PC-9 (cell line): ENCODE measurements at regions not wholly inside any gene's neighbourhood (a gene's known extent, or its start where the extent isn't known, plus 50 kb on each side); places are given as distances from the start of the nearest gene placed in this dataset.

ENCODE experiments used
- BruUV-seq: library from RNA; stranded (reverse); fragments of 400-500 nt; replicated peaks from 2 replicates; lab custom pipeline; 2021; lab: Mats Ljungman, UMichigan
- CTCF ChIA-PET: fragments of 300-600 bp; sonication (Branson Sonifier 250); formaldehyde crosslinking; loops from one replicate; lab custom pipeline; 2022; ENCODE audit warnings: antibody characterized with exemption; lab: Charles Lee
- POLR2A ChIA-PET: fragments of 300-600 bp; sonication (Branson Sonifier 250); formaldehyde crosslinking; loops from one replicate; lab custom pipeline; 2022; ENCODE audit warnings: antibody characterized with exemption; ENCODE audit not compliant: unreplicated experiment; lab: Charles Lee
- DNase-seq, 2 experiments: peaks; one replicate each; pipeline versions ENCODE4 v3.0.0 to v3.0.0-alpha.2; 2015 to 2022; ENCODE audit warnings: mixed read lengths in 1 of 2
- H2AFZ ChIP-seq: fragments of 200-600 bp; sonication (generic); 2 replicates; pipeline ENCODE4 v1.8.1; 2017; ENCODE audit warnings: antibody characterized with exemption
- H3F3A ChIP-seq: fragments of 200-600 bp; sonication (generic); 2 replicates; pipeline ENCODE4 v1.8.1; 2017; ENCODE audit warnings: antibody characterized with exemption, mild to moderate bottlenecking, low read depth; ENCODE audit not compliant: insufficient read depth
- H3K27ac ChIP-seq: fragments of 200-600 bp; sonication (generic); 2 replicates; pipeline ENCODE4 v1.6.1; 2016; ENCODE audit warnings: mixed run types
- H3K27me3 ChIP-seq: fragments of 200-600 bp; sonication (generic); 2 replicates; pipeline ENCODE4 v1.6.1; 2016; ENCODE audit warnings: low read depth, mixed run types; ENCODE audit not compliant: insufficient read depth
- H3K36me3 ChIP-seq: fragments of 200-600 bp; sonication (generic); 2 replicates; pipeline ENCODE4 v1.6.1; 2016; ENCODE audit warnings: low read depth, mixed run types
- H3K4me1 ChIP-seq: fragments of 200-600 bp; sonication (generic); replicated peaks from 2 replicates; pipeline ENCODE4 v1.6.1; 2016; ENCODE audit warnings: mixed run types; ENCODE audit not compliant: insufficient read depth
- H3K4me2 ChIP-seq: fragments of 200-600 bp; sonication (generic); 2 replicates; pipeline ENCODE4 v1.6.1; 2017; ENCODE audit warnings: mixed run types
- H3K4me3 ChIP-seq: fragments of 200-600 bp; sonication (generic); 2 replicates; pipeline ENCODE4 v1.6.1; 2016; ENCODE audit warnings: mixed run types
- H3K79me2 ChIP-seq: fragments of 200-600 bp; sonication (generic); 2 replicates; pipeline ENCODE4 v1.6.1; 2017; ENCODE audit warnings: low read depth, mixed run types
- H3K9me2 ChIP-seq: fragments of 200-600 bp; sonication (generic); 2 replicates; pipeline ENCODE4 v1.8.1; 2017; ENCODE audit warnings: mild to moderate bottlenecking; ENCODE audit not compliant: insufficient read depth
- H3K9me3 ChIP-seq: fragments of 200-600 bp; sonication (generic); 2 replicates; pipeline ENCODE4 v1.8.1; 2016; ENCODE audit warnings: low read depth; ENCODE audit not compliant: insufficient read depth
- H4K20me1 ChIP-seq: fragments of 200-600 bp; sonication (generic); 2 replicates; pipeline ENCODE4 v1.8.1; 2017; ENCODE audit not compliant: insufficient read depth
- EZH2 ChIP-seq: fragments of 200-600 bp; sonication (generic); IDR thresholded peaks from 2 replicates; pipeline ENCODE4 v1.8.0; 2017; ENCODE audit warnings: antibody characterized with exemption, low read depth
- intact Hi-C: fragments of 100-400 bp; cut with micrococcal nuclease; formaldehyde crosslinking; loops from one replicate; pipeline ENCODE4 v1.10.0; 2022; ENCODE audit not compliant: unreplicated experiment
- TF ChIP-seq, protein P1 (sequence below): fragments of 200-600 bp; sonication (generic); conservative IDR thresholded peaks from 2 replicates; pipeline ENCODE4 v1.6.1; 2017; ENCODE audit warnings: mixed run types, antibody characterized with exemption, mild to moderate bottlenecking, moderate library complexity

DNA sequence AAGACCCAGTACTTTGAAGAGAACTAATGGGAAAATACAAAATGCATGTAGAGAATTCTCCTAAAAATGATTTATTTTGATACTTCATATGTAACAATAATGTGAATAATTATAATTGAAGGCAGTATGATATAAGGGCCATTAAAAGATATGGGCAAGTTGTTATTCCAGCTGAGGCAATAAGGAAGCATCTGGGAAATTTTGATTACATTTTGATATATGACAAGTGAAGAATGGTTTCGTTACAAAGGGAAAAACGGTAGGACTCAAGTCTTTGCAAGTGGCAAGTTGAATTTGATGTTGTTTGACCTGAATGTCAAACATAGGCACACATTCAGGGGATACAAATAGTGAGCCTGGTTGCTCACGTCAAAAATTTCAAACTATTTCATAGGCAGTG is 137.9 kb upstream of the TP63 start:
- H3K79me2 ChIP-seq, result no peaks in the 10 kb centered on the region
- POLR2A ChIA-PET, result no interaction called here
- BruUV-seq, result no TSS peak

DNA sequence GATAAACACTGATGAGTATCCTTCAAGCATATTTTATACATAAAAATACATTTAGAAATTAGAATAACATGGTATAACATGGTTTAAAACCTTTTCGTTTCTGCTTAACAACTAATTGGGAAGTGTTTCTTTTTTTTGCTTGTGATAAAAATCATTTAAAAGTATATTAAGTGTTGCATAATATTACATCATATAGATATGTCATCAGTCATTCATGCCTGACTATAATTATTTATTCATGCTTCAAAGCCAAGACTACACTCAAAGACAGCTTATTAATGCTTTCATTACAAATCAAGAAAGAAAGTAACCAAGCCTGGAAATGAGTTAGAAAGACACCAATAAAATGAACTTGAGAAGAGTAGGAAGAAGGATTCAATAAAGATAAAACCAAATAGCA is 136.6 kb upstream of the TP63 start:
- CTCF ChIA-PET, result no interaction called here
- H2AFZ ChIP-seq, result no peak overlapping the region
- no peaks in the 10 kb centered on the region for H3K27me3 ChIP-seq
- H3K27ac ChIP-seq, result no peak overlapping the region
- no peak overlapping the region for H3K4me2 ChIP-seq
- POLR2A ChIA-PET, result interaction anchor here (0.6 kb wide), 1 partner anchor 1435 kb away, joined by 3 read pairs; no protein-coding TSS in a partner anchor
- peaks cover 12% of the 10 kb centered on the region for H3K4me1 ChIP-seq
- DNase-seq, result no peak
- peaks cover 28% of the 10 kb centered on the region; the same call in 1 of the 2 replicates for H3K9me3 ChIP-seq
- H4K20me1 ChIP-seq, result no peaks in the 10 kb centered on the region
- no peak overlapping the region for H3K4me3 ChIP-seq
- H3K79me2 ChIP-seq, result no peaks in the 10 kb centered on the region
- no peaks in the 10 kb centered on the region for H3K36me3 ChIP-seq
- BruUV-seq, result no TSS peak
- intact Hi-C loops, result loop anchor here (10.0 kb wide), 2 partner anchors 220 to 260 kb away; no protein-coding TSS in a partner anchor
- no peak for TF ChIP-seq EZH2
- TF ChIP-seq, protein P1, sequence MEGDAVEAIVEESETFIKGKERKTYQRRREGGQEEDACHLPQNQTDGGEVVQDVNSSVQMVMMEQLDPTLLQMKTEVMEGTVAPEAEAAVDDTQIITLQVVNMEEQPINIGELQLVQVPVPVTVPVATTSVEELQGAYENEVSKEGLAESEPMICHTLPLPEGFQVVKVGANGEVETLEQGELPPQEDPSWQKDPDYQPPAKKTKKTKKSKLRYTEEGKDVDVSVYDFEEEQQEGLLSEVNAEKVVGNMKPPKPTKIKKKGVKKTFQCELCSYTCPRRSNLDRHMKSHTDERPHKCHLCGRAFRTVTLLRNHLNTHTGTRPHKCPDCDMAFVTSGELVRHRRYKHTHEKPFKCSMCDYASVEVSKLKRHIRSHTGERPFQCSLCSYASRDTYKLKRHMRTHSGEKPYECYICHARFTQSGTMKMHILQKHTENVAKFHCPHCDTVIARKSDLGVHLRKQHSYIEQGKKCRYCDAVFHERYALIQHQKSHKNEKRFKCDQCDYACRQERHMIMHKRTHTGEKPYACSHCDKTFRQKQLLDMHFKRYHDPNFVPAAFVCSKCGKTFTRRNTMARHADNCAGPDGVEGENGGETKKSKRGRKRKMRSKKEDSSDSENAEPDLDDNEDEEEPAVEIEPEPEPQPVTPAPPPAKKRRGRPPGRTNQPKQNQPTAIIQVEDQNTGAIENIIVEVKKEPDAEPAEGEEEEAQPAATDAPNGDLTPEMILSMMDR, result no peak
- H3F3A ChIP-seq, result no peaks in the 10 kb centered on the region
- H3K9me2 ChIP-seq, result no peaks in the 10 kb centered on the region

More for the DNA sequence above, 137.9 kb upstream of the TP63 start:
- no peaks in the 10 kb centered on the region for H3K9me2 ChIP-seq
- peaks cover 12% of the 10 kb centered on the region for H3K4me1 ChIP-seq
- no peak overlapping the region for H2AFZ ChIP-seq
- H3K36me3 ChIP-seq, result no peaks in the 10 kb centered on the region
- no peaks in the 10 kb centered on the region for H3F3A ChIP-seq
- H3K27me3 ChIP-seq, result no peaks in the 10 kb centered on the region
- CTCF ChIA-PET, result no interaction called here
- H3K4me3 ChIP-seq, result no peak overlapping the region
- H3K9me3 ChIP-seq, result peaks cover 24% of the 10 kb centered on the region; the same call in 1 of the 2 replicates
- TF ChIP-seq, protein P1, result no peak
- no peak for TF ChIP-seq EZH2
- intact Hi-C loops, result loop anchor here (10.0 kb wide), 2 partner anchors 218 to 262 kb away; no protein-coding TSS in a partner anchor
- no peak overlapping the region for H3K27ac ChIP-seq
- DNase-seq, result no peak
- no peak overlapping the region for H3K4me2 ChIP-seq
- no peaks in the 10 kb centered on the region for H4K20me1 ChIP-seq

DNA sequence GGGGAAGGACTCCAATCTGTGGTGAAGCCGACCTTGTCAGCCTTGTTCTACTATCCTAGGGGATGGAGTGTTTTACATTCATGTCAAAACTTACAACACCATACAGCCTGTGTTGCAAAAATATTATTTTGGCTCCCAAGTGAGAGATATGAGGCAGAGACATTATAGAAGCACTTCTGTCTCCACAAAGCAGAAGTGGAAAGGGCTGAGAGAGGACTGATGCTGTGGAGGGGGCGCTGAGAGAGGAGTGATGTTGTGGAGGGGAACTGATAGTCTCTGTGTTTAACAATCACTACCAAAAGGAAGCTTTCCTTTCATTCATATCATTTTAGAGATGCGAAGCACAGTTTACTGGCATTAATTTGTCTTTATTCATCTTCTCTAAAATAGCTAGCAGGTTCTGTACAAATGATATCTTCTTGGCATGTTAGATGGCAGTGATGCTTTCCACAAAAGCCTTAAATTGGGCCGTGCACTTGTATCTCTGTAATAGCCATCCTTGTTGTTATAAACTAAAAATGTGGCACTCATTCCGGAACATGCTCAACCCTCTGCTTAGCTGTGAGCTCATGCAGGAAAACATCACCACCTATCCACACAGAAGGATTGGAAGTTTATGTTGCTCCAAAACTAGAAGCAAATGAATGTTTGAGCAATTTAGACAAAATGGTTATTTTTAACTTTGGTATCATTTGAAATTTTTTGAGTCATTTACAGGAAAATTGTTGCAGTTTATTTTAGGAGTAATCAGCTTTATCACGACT is 134.6 kb upstream of the TP63 start:
- Histone ChIP-seq H3K79me2 (no peaks in the 10 kb centered on the region), H3K36me3 (no peaks in the 10 kb centered on the region), H3F3A (no peaks in the 10 kb centered on the region), H3K4me1 (no peaks in the 10 kb centered on the region), H4K20me1 (no peaks in the 10 kb centered on the region), H3K27ac (no peak overlapping the region), H3K4me2 (no peak overlapping the region), H3K9me3 (peaks cover 36% of the 10 kb centered on the region), H3K27me3 (no peaks in the 10 kb centered on the region), H2AFZ (no peak overlapping the region), H3K4me3 (no peak overlapping the region), H3K9me2 (no peaks in the 10 kb centered on the region)
- POLR2A ChIA-PET, result interaction anchor here (0.6 kb wide), 1 partner anchor 412 kb away, joined by 5 read pairs; no protein-coding TSS in a partner anchor
- no peak for DNase-seq
- CTCF ChIA-PET, result no interaction called here
- TF ChIP-seq EZH2, result no peak
- TF ChIP-seq, protein P1, result no peak
- no TSS peak for BruUV-seq
- intact Hi-C loops, result loop anchor here (1.0 to 10.0 kb wide), 3 partner anchors 61 to 258 kb away; no protein-coding TSS in a partner anchor
